Glomerular visceral epithelial cell (primary cell): ENCODE measurements at regions not wholly inside any gene's neighbourhood (a gene's known extent, or its start where the extent isn't known, plus 50 kb on each side); places are given as distances from the start of the nearest gene placed in this dataset.
A peak's percentile ranks its signal among the peaks of the same experiment; 100 is the strongest.

Source experiments
- DNase-seq: peaks from one replicate; pipeline ENCODE4 v3.0.0-alpha.2; 2016; ENCODE audit errors: extremely low spot score

GRCh38 chr7:49376817-49377375 lies 396.5 kb upstream of the VWC2 start:
- no peak for DNase-seq

DNA sequence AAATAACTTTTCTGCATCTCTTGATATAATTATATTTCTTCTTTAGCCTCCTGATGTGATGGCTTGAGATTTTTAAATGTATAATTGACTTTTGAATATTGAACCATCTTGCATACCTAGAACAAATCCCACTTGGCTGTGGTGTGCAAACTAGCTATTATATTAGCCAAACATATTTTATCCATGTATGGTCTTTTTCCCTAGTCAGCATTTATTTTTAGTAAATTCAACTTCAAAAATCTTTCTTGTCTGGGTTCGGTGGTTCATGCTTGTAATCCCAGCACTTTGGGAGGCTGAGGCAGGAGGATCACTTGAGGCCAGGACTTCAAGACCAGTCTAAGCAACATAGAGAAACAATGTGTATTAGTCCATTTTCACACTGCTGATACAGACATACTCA lies 386.6 kb upstream of the VWC2 start:
- no peak for DNase-seq

DNA sequence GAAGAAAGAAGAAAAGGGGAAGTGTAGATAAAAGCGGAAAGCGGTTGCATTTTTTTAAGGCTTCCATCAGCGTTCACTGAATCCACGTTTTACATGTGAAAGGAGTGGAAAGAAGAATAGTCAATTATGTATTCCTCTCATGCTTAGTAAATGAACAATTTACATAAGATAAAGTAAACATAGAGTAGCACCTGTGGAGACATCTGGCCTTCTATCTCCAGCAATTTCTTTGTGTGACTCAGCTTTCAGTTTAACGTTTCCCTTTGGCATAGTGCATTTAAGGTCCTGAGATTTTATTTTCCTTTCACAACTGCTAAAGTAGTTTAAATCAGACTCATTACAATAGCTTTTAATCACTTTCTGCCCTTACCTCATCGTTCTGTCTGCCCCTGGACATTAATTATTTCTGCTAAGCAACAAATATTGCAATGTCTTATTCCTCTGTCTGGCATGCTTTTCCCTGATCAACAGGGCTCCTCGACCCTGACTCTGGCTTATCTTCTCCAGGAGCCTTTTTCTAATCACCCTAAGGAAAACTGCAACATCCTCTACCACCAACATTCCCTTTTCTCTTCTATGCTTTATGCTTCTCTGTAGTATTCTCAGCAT lies 383.5 kb upstream of the VWC2 start:
- DNase-seq: no peak

- peak; percentile 8 for DNase-seq
Observed at GRCh38 chr7:49396229-49396628, 377.2 kb upstream of the VWC2 start.

DNA sequence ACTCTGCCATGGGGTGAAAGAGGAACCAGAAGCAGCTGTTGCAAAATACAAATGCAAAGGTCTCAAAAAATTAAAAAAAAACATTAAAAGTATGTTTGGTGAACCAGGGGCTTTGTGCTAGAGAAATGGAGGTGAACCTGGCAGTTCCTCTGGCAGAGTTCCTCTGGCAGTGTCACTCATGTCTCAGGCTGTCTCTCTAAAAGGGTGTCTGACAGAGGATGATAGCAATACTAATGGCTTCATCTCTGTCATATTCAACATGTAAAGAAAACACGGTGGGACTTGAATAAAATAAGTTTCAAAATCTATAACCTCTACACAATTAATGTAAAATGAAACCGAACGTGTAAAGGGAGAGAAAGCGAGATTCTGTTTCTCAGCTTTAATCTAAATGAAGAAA lies 375.7 kb upstream of the VWC2 start:
- DNase-seq: no peak

DNA sequence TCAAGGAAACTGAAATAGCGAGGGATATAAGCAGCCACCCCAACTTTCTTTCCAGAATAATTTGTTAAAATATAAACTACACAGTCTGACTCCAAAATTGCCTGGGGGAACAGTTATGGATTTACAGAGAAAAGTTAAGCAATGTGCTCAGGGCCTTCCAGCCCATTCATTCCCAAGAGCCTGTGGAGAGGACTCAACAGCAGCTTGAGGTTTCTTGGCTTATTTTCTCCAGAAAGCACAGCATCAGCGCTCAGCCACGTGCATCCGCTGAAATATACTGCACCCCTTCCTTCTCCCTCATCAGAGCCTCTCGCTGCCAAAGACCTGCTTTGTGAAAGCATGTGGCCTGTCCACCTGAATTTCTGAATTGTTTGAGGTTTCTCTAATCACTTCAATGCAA lies 375.2 kb upstream of the VWC2 start:
- DNase-seq: no peak

DNA sequence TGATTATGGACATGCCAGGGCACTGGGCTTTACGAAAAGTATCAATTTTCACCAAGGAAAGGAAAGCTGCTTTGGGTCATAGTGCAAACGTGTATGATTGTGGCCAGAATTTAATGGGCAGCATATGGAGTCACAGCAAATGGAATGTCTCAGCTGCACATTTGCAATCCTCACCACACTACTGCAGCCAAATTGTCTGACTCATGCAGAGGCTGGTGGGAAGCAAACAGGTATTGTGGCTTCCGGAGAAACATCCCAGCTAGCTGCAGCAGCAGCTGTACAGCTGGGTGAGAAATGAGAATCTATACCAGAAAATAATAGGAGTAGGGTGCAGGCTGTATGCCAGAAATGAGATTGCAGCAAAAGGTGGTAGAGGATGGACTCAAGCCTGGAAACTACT lies 374.7 kb upstream of the VWC2 start:
- peak; percentile 34 for DNase-seq

- no peak for DNase-seq
Observed at GRCh38 chr7:49400891-49401550, 372.4 kb upstream of the VWC2 start.

DNA sequence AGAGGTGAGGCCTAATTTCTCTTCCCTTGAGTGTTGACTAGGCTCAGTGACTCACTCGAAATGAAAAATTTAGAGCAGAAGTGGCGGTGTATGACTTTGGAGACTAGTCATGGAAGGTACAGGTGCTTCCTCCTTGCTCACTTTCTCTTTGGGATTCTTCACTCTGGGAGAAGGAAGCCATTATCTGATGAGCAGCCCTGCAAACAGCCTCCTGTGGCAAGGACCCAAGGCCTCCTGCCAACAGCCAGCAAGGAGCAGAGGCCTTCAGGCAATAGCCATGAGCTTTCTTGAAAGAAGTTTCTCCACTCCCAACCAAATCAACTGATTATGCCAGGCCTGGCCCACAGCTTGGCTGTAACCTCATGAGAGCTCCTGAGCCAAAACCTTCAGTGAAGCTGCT lies 369.6 kb upstream of the VWC2 start:
- no peak for DNase-seq

- DNase-seq: no peak
Observed at GRCh38 chr7:49407205-49407604, 366.2 kb upstream of the VWC2 start.

DNA sequence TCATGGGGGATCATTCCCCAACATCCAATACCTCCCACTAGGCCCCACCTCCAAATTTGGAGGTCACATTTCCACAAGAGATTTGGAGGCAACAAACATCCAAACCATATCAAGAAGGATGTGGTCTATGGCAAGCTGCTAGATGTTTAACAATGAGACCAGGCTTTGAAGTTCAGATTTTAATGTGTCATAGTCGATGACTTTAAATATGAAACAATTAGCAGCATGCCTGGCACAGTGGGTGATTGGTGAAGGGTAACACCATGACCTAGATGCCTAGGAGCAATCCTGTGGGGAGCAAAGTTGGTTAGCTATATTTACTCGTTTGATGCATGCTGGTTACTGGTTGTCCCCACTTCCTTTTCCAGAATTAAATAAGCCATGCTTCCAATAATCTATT lies 356.4 kb upstream of the VWC2 start:
- no peak for DNase-seq

DNA sequence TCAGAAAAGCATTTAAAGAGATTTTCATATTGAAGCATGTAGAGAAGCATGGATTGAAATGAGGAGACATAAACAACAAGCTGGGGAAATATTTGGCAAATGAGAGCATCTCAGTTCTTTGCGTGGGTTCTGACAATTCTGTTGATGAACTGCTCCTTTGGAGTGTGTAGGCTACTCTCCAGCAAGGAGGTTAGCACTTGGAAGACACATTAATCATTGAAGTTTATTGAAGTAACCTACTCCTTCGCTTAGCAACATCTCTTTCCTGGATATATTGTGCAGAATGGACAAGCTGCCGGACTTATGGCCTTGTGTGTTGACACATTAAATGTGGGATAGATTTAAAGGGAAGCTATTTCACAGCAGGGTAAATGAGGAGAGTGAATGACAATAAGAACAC lies 354.5 kb upstream of the VWC2 start:
- no peak for DNase-seq

DNA sequence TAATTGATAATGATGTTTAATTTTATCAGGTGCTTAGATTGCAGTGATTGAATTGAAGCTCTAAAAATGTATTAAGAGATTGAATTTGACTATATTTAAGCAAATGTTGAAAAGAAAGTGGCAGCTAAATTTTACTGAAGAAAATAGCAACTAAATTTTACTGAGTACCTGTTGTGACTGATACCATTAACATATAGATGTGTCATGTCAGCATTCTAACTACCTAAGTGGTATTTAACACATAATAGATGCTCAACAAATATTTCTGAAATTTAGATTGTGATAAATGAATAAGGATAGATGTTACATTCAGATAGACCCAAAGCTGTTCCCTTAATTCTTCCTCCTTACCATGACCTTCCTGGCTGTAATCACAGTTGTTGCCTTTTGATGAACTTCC lies 350.9 kb upstream of the VWC2 start:
- no peak for DNase-seq

DNA sequence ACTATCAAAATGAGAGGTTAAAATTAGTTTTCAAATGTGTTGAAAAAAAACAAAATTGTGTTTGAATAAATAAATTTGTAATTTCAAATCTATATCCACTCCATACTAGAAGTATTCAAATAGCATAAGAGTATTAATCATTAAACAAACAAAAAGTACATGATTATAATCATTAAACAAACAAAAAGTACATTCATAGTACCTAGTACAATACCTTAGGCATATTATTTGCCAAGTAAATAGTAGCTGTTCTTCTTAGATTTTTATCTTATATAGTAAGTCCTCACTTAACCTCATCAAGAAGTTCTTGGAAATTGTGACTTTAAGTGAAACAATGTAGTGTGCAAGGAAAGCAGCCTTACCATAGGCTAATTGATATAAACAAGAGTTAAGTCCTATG lies 349.3 kb upstream of the VWC2 start:
- no peak for DNase-seq

DNA sequence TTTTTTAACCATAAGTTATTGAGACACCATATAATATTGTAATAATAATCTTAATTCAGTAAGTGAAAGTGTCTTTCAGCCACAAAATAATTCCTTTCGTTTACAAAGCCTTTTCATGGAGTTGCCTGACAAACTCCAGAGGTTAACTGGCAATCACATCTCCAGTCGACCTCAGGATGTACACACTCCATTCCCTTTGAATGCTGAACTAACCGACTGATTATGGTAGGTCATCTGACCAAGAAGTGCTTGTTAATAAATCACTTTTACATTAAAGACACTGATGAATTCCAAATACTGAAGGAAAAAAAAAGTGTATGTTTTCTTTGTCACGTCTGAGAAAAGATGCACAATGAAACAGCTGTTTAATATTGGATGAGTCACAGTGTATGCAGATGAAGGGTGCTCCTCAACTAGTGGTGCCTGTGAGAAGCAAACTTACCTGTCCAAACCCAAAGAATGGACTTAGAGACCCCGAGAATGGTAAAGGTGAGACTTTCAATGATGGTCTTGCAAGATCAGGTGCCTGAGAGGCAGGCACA lies 348.1 kb upstream of the VWC2 start:
- DNase-seq: no peak

DNA sequence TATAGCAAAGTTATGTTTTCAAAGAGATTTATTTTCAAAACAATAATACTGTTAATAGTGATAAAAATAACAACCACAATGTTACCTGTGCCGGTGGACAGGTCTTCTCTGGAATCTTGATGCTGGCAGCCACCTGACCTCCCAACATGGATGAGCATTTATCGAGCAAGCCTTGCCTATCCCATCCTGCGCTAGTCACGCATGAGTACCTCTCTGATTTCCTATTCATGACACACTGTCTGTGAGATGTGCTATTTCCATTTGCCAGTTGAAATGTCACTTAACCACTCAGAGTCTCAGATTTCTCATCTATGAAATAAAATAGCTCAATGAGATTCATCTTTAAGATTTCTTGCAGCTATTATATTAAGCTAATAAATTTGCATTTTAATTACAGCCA lies 341.2 kb upstream of the VWC2 start:
- no peak for DNase-seq

- no peak for DNase-seq
Observed at GRCh38 chr7:49433794-49434193, 339.6 kb upstream of the VWC2 start.

- DNase-seq: no peak
Observed at GRCh38 chr7:49434846-49435245, 338.6 kb upstream of the VWC2 start.

GRCh38 chr7:49438281-49438680 lies 335.2 kb upstream of the VWC2 start:
- no peak for DNase-seq

DNA sequence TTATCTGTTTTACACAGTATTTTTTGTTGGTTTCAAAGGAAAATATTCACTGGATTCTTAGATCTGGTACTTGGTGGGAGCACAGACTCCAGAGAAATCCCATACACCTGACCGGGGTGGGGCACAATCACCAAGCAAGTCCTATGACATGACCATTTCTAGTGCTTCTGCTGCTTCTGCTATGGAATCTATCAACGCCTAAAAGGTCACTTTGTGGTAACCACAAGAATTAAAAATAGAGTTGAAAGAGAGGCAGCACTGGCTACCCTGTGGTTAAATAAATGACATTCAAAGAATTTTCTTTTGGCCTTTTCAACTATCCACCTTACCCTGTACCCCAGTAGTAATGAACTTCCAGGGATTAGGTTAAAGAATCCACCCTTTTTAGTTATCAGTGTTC lies 329.9 kb upstream of the VWC2 start:
- no peak for DNase-seq

- no peak for DNase-seq
Observed at GRCh38 chr7:49453486-49453885, 320.0 kb upstream of the VWC2 start.

GRCh38 chr7:49479441-49479840 lies 294.0 kb upstream of the VWC2 start:
- DNase-seq: no peak

GRCh38 chr7:49479936-49480544 lies 293.4 kb upstream of the VWC2 start:
- DNase-seq: no peak
